OCI-LY1 (cell line): ENCODE measurements at regions not wholly inside any gene's neighbourhood (a gene's known extent, or its start where the extent isn't known, plus 50 kb on each side); places are given as distances from the start of the nearest gene placed in this dataset.

ENCODE experiments used
- H2AFZ ChIP-seq: fragments of 200-600 bp; sonication (generic), shearing (Covaris generic); 2 replicates; pipeline ENCODE4 v1.6.0; 2014; ENCODE audit warnings: antibody characterized with exemption, mild to moderate bottlenecking, low read length
- H3F3A ChIP-seq: fragments of 200-600 bp; sonication (generic), shearing (Covaris generic); 2 replicates; pipeline ENCODE4 v1.6.0; 2014; ENCODE audit warnings: mild to moderate bottlenecking, antibody characterized with exemption, low read length, moderate library complexity; ENCODE audit not compliant: insufficient read depth
- H3K27ac ChIP-seq: fragments of 200-600 bp; sonication (generic); 2 replicates; pipeline ENCODE4 v1.5.1; 2014; ENCODE audit warnings: low read length, mixed run types, mild to moderate bottlenecking, low read depth; ENCODE audit not compliant: poor library complexity, severe bottlenecking
- H3K27me3 ChIP-seq: fragments of 200-600 bp; sonication (generic); 2 replicates; pipeline ENCODE4 v1.6.0; 2014; ENCODE audit warnings: antibody characterized with exemption, mild to moderate bottlenecking, low read length, moderate library complexity; ENCODE audit not compliant: insufficient read depth
- H3K36me3 ChIP-seq: fragments of 200-600 bp; sonication (generic); 2 replicates; pipeline ENCODE4 v1.6.1; 2014; ENCODE audit warnings: mild to moderate bottlenecking, antibody characterized with exemption, low read length, moderate library complexity, mixed read lengths; ENCODE audit not compliant: insufficient read depth
- H3K4me1 ChIP-seq: fragments of 200-600 bp; sonication (generic); 2 replicates; pipeline ENCODE4 v1.5.1; 2014; ENCODE audit warnings: mild to moderate bottlenecking, low read length, moderate library complexity; ENCODE audit not compliant: insufficient read depth, severe bottlenecking
- H3K4me2 ChIP-seq: fragments of 200-600 bp; sonication (generic), shearing (Covaris generic); 2 replicates; pipeline ENCODE4 v1.6.1; 2014; ENCODE audit warnings: low read length
- H3K4me3 ChIP-seq: fragments of 200-600 bp; sonication (generic); 2 replicates; pipeline ENCODE4 v1.5.1; 2014; ENCODE audit warnings: low read length, low read depth, mild to moderate bottlenecking, mixed read lengths; ENCODE audit not compliant: poor library complexity, severe bottlenecking
- H3K79me2 ChIP-seq: fragments of 200-600 bp; shearing (Covaris generic); 2 replicates; pipeline ENCODE4 v1.6.1; 2016; ENCODE audit warnings: mixed run types, low read length, mixed read lengths; ENCODE audit not compliant: insufficient read depth
- H3K9ac ChIP-seq: fragments of 200-600 bp; sonication (generic), shearing (Covaris generic); 2 replicates; pipeline ENCODE4 v1.6.1; 2014; ENCODE audit warnings: mild to moderate bottlenecking, low read length, mixed read lengths
- H3K9me2 ChIP-seq: fragments of 200-600 bp; sonication (generic), shearing (Covaris generic); 2 replicates; pipeline ENCODE4 v1.6.1; 2014; ENCODE audit warnings: low read depth, mild to moderate bottlenecking, low read length, mixed read lengths
- H3K9me3 ChIP-seq: fragments of 200-600 bp; shearing (Covaris generic); 2 replicates; pipeline ENCODE4 v1.6.1; 2014; ENCODE audit warnings: low read length, mixed read lengths
- H4K20me1 ChIP-seq: fragments of 200-600 bp; sonication (generic), shearing (Covaris generic); 2 replicates; pipeline ENCODE4 v1.6.0; 2016; ENCODE audit warnings: mild to moderate bottlenecking, low read length; ENCODE audit not compliant: insufficient read depth
- EZH2 ChIP-seq: fragments of 200-600 bp; sonication (generic), shearing (Covaris generic); IDR thresholded peaks from 2 replicates; pipeline ENCODE4 v1.8.0; 2017; ENCODE audit warnings: borderline replicate concordance, mixed run types, mild to moderate bottlenecking, antibody characterized with exemption, low read length, moderate library complexity, mixed read lengths
- TF ChIP-seq, protein P1 (sequence below): fragments of 200-600 bp; sonication (generic), shearing (Covaris generic); IDR thresholded peaks from 2 replicates; pipeline ENCODE4 v1.5.1; 2017; ENCODE audit warnings: mild to moderate bottlenecking, antibody characterized with exemption, low read length, moderate library complexity, mixed read lengths

DNA sequence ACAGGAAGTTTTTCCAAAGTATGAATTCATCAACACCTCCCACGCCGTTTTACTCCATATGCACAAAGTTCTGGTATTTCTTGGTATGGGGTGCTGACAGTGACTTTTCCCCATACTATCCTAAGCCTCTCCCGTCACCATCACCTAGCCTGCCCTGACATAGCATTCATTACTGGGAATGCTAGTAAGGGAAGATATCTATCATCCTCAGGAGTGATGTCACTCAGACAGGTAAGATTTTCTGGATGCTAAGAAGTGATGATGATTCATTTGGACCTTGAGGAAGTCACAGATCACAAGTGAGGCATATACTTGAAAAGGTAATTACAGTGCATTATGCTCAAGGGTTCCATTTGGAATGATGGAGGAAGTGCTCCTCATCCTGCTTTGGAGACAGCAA lies 355.1 kb upstream of the STAC start:
- Histone ChIP-seq H3F3A (no peaks in the 10 kb centered on the region), H4K20me1 (no peaks in the 10 kb centered on the region), H3K9ac (no peak overlapping the region), H3K9me3 (no peaks in the 10 kb centered on the region), H3K4me2 (no peak overlapping the region), H3K27ac (no peak overlapping the region), H3K79me2 (no peaks in the 10 kb centered on the region), H3K4me1 (no peaks in the 10 kb centered on the region), H3K36me3 (no peaks in the 10 kb centered on the region), H3K27me3 (no peaks in the 10 kb centered on the region), H3K4me3 (no peak overlapping the region), H3K9me2 (no peaks in the 10 kb centered on the region), H2AFZ (no peak overlapping the region)
- TF ChIP-seq, protein P1, sequence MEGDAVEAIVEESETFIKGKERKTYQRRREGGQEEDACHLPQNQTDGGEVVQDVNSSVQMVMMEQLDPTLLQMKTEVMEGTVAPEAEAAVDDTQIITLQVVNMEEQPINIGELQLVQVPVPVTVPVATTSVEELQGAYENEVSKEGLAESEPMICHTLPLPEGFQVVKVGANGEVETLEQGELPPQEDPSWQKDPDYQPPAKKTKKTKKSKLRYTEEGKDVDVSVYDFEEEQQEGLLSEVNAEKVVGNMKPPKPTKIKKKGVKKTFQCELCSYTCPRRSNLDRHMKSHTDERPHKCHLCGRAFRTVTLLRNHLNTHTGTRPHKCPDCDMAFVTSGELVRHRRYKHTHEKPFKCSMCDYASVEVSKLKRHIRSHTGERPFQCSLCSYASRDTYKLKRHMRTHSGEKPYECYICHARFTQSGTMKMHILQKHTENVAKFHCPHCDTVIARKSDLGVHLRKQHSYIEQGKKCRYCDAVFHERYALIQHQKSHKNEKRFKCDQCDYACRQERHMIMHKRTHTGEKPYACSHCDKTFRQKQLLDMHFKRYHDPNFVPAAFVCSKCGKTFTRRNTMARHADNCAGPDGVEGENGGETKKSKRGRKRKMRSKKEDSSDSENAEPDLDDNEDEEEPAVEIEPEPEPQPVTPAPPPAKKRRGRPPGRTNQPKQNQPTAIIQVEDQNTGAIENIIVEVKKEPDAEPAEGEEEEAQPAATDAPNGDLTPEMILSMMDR = no peak
- TF ChIP-seq EZH2 = no peak

DNA sequence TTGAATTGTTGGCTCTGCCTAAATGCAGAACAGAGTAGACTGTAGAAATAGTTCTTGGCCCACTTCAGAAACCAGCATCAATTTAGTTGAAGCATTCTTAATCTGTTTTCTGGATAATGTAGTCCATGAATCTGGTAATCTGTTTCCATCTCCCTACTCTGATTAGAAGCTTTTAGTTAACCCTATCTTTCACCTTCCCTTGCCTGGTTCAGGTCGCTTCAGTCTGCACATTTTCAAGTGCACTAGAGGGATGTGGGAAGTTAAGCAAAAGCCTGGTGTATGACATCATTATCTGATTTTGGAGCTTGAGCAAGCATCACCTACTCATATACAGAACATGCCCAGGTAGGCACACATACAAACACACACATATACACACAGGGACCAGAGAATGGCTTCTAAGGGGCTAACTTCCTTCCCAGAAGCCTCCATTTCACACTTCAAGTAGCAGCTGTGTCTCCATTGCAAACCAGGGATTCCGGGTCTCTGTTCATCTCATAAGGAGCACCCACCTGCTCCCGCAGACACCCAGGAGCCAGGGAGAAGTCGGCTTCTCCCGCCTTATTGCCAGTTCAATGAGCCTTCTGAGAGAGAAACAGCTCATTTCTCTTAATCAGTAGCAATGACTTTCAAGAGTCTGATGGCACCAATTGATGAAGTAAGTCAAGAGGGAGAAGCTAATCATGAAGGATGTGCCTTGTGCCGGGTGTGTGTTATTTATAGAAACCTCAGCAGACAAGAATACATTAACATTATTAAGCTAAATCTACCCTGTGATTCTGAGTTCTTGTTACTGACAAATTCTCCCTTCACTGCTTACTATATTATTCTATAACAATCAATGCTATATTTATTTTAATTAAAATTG lies 347.9 kb upstream of the STAC start:
- Histone ChIP-seq H3K9ac (no peak overlapping the region), H3K4me3 (no peak overlapping the region), H3K36me3 (no peaks in the 10 kb centered on the region), H3K27ac (no peak overlapping the region), H4K20me1 (no peaks in the 10 kb centered on the region), H3K9me2 (no peaks in the 10 kb centered on the region), H2AFZ (no peak overlapping the region), H3K4me1 (no peaks in the 10 kb centered on the region), H3F3A (no peaks in the 10 kb centered on the region), H3K4me2 (no peak overlapping the region), H3K9me3 (no peaks in the 10 kb centered on the region), H3K79me2 (no peaks in the 10 kb centered on the region), H3K27me3 (no peaks in the 10 kb centered on the region)
- no peak for TF ChIP-seq EZH2
- TF ChIP-seq, protein P1 = no peak

DNA sequence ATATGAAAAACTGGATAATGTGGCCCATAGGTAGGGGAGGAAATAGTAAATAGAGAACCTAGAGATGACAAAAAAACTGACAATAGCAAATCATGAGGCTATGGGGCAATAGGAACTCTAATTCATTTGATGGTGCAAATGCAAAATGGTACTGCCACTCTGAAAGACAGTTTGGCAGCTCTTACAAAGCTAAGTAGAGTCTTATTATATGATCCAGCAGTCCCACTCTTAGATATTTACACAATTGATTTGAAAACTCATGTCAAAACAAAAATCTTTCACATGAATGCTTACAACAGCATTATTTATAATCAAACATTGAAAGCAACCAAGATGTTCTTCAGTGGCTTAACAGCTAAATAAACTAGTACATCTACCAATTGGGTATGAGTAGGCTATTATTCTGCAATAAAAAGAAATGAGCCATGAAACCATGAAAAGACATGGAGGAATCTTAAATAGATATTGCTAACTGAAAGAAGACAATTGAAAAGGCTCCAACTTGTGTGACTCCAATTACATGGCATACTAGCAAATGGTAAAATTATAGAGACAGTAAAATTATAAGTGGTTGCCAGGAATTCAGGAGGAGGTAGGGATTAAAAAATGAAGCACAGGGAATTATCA lies 321.8 kb upstream of the STAC start:
- Histone ChIP-seq H3K4me2 (no peak overlapping the region), H3F3A (no peaks in the 10 kb centered on the region), H3K4me3 (no peak overlapping the region), H3K4me1 (no peaks in the 10 kb centered on the region), H3K9me2 (no peaks in the 10 kb centered on the region), H3K9ac (no peak overlapping the region), H3K27me3 (no peaks in the 10 kb centered on the region), H3K79me2 (no peaks in the 10 kb centered on the region), H3K27ac (no peak overlapping the region), H2AFZ (no peak overlapping the region), H4K20me1 (no peaks in the 10 kb centered on the region), H3K9me3 (no peaks in the 10 kb centered on the region), H3K36me3 (no peaks in the 10 kb centered on the region)
- TF ChIP-seq EZH2 = no peak
- TF ChIP-seq, protein P1 = no peak
